CD8-positive, alpha-beta memory T cell (primary cell): ENCODE measurements at regions not wholly inside any gene's neighbourhood (a gene's known extent, or its start where the extent isn't known, plus 50 kb on each side); places are given as distances from the start of the nearest gene placed in this dataset.

Source experiments
- CTCF ChIA-PET: fragments of 350-600 bp; sonication (Branson Sonifier 250); formaldehyde crosslinking; loops from one replicate; lab custom pipeline; 2021; ENCODE audit warnings: antibody characterized with exemption; lab: Charles Lee
- POLR2A ChIA-PET: fragments of 350-600 bp; sonication (Branson Sonifier 250); formaldehyde crosslinking; loops from one replicate; lab custom pipeline; 2021; ENCODE audit warnings: antibody characterized with exemption; lab: Charles Lee
- DNase-seq, 5 donors: peaks; one replicate each; pipeline versions ENCODE4 v3.0.0 to v3.0.0-alpha.2; 2020 to 2022; ENCODE audit warnings: mixed read lengths in 1 of 5
- H3K27ac ChIP-seq: one replicate; pipeline ENCODE4 v1.7.0; 2013; ENCODE audit warnings: low read depth, mild to moderate bottlenecking, low read length, moderate library complexity
- H3K27me3 ChIP-seq: 2 replicates; pipeline ENCODE4 v1.7.0; 2013; ENCODE audit warnings: low read length, mild to moderate bottlenecking; ENCODE audit not compliant: insufficient read depth, poor library complexity, severe bottlenecking
- H3K36me3 ChIP-seq: 2 replicates; pipeline ENCODE4 v1.7.0; 2013; ENCODE audit warnings: mild to moderate bottlenecking, low read length, moderate library complexity; ENCODE audit not compliant: insufficient read depth
- H3K4me1 ChIP-seq: 2 replicates; pipeline ENCODE4 v1.7.0; 2013; ENCODE audit warnings: mild to moderate bottlenecking, low read length, moderate library complexity; ENCODE audit not compliant: insufficient read depth
- H3K4me3 ChIP-seq: 2 replicates; pipeline ENCODE4 v1.7.0; 2013; ENCODE audit warnings: mild to moderate bottlenecking, low read length
- H3K9me3 ChIP-seq: 2 replicates; pipeline ENCODE4 v1.7.0; 2013; ENCODE audit warnings: mild to moderate bottlenecking, low read length
- H3K27ac Mint-ChIP-seq, 8 donors: one replicate each; pipeline ENCODE4 v1.8.0; 2020 to 2021; ENCODE audit warnings: mixed read lengths in 8 of 8, mild to moderate bottlenecking in 6 of 8, inconsistent platforms in 3 of 8, moderate library complexity in 3 of 8
- H3K27me3 Mint-ChIP-seq, 2 donors: one replicate each; pipeline ENCODE4 v1.8.0; 2020 to 2021; ENCODE audit warnings: mixed read lengths in 2 of 2, mild to moderate bottlenecking in 1 of 2, moderate library complexity in 1 of 2
- H3K36me3 Mint-ChIP-seq, 3 donors: one replicate each; pipeline ENCODE4 v1.8.0; 2020 to 2021; ENCODE audit warnings: mixed read lengths in 3 of 3, inconsistent platforms in 1 of 3, mild to moderate bottlenecking in 1 of 3
- H3K4me1 Mint-ChIP-seq, 3 donors: one replicate each; pipeline ENCODE4 v1.8.0; 2020 to 2021; ENCODE audit warnings: mixed read lengths in 3 of 3, inconsistent platforms in 1 of 3, mild to moderate bottlenecking in 1 of 3
- H3K4me3 Mint-ChIP-seq, 7 donors: one replicate each; pipeline ENCODE4 v1.8.0; 2020 to 2021; ENCODE audit warnings: mixed read lengths in 7 of 7, mild to moderate bottlenecking in 6 of 7, moderate library complexity in 4 of 7, inconsistent platforms in 2 of 7
- H3K9me3 Mint-ChIP-seq, 5 donors: one replicate each; pipeline ENCODE4 v1.8.0; 2020 to 2022; ENCODE audit warnings: mixed read lengths in 5 of 5, mild to moderate bottlenecking in 3 of 5, moderate library complexity in 2 of 5, inconsistent platforms in 1 of 5

- H3K4me3 ChIP-seq = no peak overlapping the region
- ChIA-PET CTCF (no interaction called here), POLR2A (no interaction called here)
- Mint-ChIP-seq H3K27me3 (peaks cover 12 to 23% of the 10 kb centered on the region in 2 donors), H3K9me3 (peaks cover 0 to 8% (median 0%) of the 10 kb centered on the region in 5 donors), H3K4me1 (no peaks in the 10 kb centered on the region), H3K4me3 (no peak overlapping the region), H3K36me3 (peaks cover 0 to 11% (median 0%) of the 10 kb centered on the region in 3 donors), H3K27ac (no peak overlapping the region)
- H3K36me3 ChIP-seq = no peaks in the 10 kb centered on the region
- no peaks in the 10 kb centered on the region for H3K4me1 ChIP-seq
- no peak for DNase-seq
- no peaks in the 10 kb centered on the region for H3K9me3 ChIP-seq
- no peaks in the 10 kb centered on the region for H3K27me3 ChIP-seq
- H3K27ac ChIP-seq = no peak overlapping the region
These were observed 106.9 kb upstream of the NAV2 start for GRCh38 chr11:19605520-19606371.

GRCh38 chr11:19604679-19605375, 107.8 kb upstream of the NAV2 start:
- Mint-ChIP-seq H3K27ac (no peak overlapping the region), H3K4me3 (no peak overlapping the region), H3K27me3 (peaks cover 12 to 23% of the 10 kb centered on the region in 2 donors), H3K4me1 (no peaks in the 10 kb centered on the region), H3K36me3 (peaks cover 0 to 8% (median 0%) of the 10 kb centered on the region in 3 donors), H3K9me3 (peaks cover 0 to 8% (median 0%) of the 10 kb centered on the region in 5 donors)
- Histone ChIP-seq H3K4me1 (no peaks in the 10 kb centered on the region), H3K36me3 (no peaks in the 10 kb centered on the region), H3K27ac (no peak overlapping the region), H3K4me3 (no peak overlapping the region), H3K27me3 (no peaks in the 10 kb centered on the region), H3K9me3 (no peaks in the 10 kb centered on the region)
- ChIA-PET POLR2A (no interaction called here), CTCF (no interaction called here)
- no peak for DNase-seq

GRCh38 chr11:19603771-19604170, 108.9 kb upstream of the NAV2 start:
- H3K27me3 Mint-ChIP-seq = peaks cover 12 to 20% of the 10 kb centered on the region in 2 donors
- POLR2A ChIA-PET = no interaction called here
- CTCF ChIA-PET = no interaction called here
- Histone ChIP-seq H3K27me3 (no peaks in the 10 kb centered on the region), H3K9me3 (no peaks in the 10 kb centered on the region), H3K36me3 (no peaks in the 10 kb centered on the region), H3K4me3 (no peak overlapping the region), H3K27ac (no peak overlapping the region), H3K4me1 (no peaks in the 10 kb centered on the region)
- DNase-seq = no peak
- no peaks in the 10 kb centered on the region for H3K4me1 Mint-ChIP-seq
- no peak overlapping the region for H3K4me3 Mint-ChIP-seq
- peaks cover 0 to 8% (median 0%) of the 10 kb centered on the region in 5 donors for H3K9me3 Mint-ChIP-seq
- H3K27ac Mint-ChIP-seq = no peak overlapping the region
- H3K36me3 Mint-ChIP-seq = peaks cover 0 to 8% (median 0%) of the 10 kb centered on the region in 3 donors

GRCh38 chr11:19602891-19603290, 109.7 kb upstream of the NAV2 start:
- DNase-seq = no peak
- Mint-ChIP-seq H3K4me3 (no peak overlapping the region), H3K4me1 (no peaks in the 10 kb centered on the region), H3K27ac (no peak overlapping the region), H3K9me3 (peaks cover 0 to 8% (median 0%) of the 10 kb centered on the region in 5 donors), H3K27me3 (peaks cover 12 to 19% of the 10 kb centered on the region in 2 donors), H3K36me3 (peaks cover 0 to 8% (median 0%) of the 10 kb centered on the region in 3 donors)
- H3K27me3 ChIP-seq = no peaks in the 10 kb centered on the region
- no peaks in the 10 kb centered on the region for H3K4me1 ChIP-seq
- POLR2A ChIA-PET = no interaction called here
- no peaks in the 10 kb centered on the region for H3K9me3 ChIP-seq
- H3K27ac ChIP-seq = no peak overlapping the region
- no peaks in the 10 kb centered on the region for H3K36me3 ChIP-seq
- CTCF ChIA-PET = no interaction called here
- H3K4me3 ChIP-seq = no peak overlapping the region

- no peak overlapping the region for H3K4me3 Mint-ChIP-seq
- H3K36me3 Mint-ChIP-seq = peaks cover 0 to 8% (median 0%) of the 10 kb centered on the region in 3 donors
- no peaks in the 10 kb centered on the region for H3K4me1 ChIP-seq
- peaks cover 0 to 5% (median 0%) of the 10 kb centered on the region in 5 donors for H3K9me3 Mint-ChIP-seq
- CTCF ChIA-PET = no interaction called here
- no peaks in the 10 kb centered on the region for H3K36me3 ChIP-seq
- no peak for DNase-seq
- no peaks in the 10 kb centered on the region for H3K4me1 Mint-ChIP-seq
- H3K27me3 Mint-ChIP-seq = peaks cover 12 to 24% of the 10 kb centered on the region in 2 donors
- H3K9me3 ChIP-seq = no peaks in the 10 kb centered on the region
- no peak overlapping the region for H3K27ac ChIP-seq
- POLR2A ChIA-PET = no interaction called here
- H3K27ac Mint-ChIP-seq = no peak overlapping the region
- no peak overlapping the region for H3K4me3 ChIP-seq
- no peaks in the 10 kb centered on the region for H3K27me3 ChIP-seq
These were observed 110.2 kb upstream of the NAV2 start for GRCh38 chr11:19602406-19602805.

- DNase-seq = no peak
- Histone ChIP-seq H3K27ac (no peak overlapping the region), H3K9me3 (no peaks in the 10 kb centered on the region), H3K27me3 (no peaks in the 10 kb centered on the region), H3K4me1 (no peaks in the 10 kb centered on the region), H3K4me3 (no peak overlapping the region), H3K36me3 (no peaks in the 10 kb centered on the region)
- peaks cover 12 to 29% of the 10 kb centered on the region in 2 donors for H3K27me3 Mint-ChIP-seq
- no peak overlapping the region for H3K27ac Mint-ChIP-seq
- H3K4me3 Mint-ChIP-seq = no peak overlapping the region
- peaks cover 0 to 5% (median 0%) of the 10 kb centered on the region in 5 donors for H3K9me3 Mint-ChIP-seq
- CTCF ChIA-PET = interaction anchor here (0.7 to 1.1 kb wide), 3 partner anchors 9 to 154 kb away, joined by 3 read pairs; no protein-coding TSS in a partner anchor
- peaks cover 0 to 8% (median 0%) of the 10 kb centered on the region in 3 donors for H3K36me3 Mint-ChIP-seq
- H3K4me1 Mint-ChIP-seq = no peaks in the 10 kb centered on the region
- POLR2A ChIA-PET = no interaction called here
These were observed 111.4 kb upstream of the NAV2 start for GRCh38 chr11:19601235-19601634.

GRCh38 chr11:19599681-19600080, 113.0 kb upstream of the NAV2 start:
- H3K27me3 Mint-ChIP-seq = peaks cover 17 to 29% of the 10 kb centered on the region in 2 donors
- no peaks in the 10 kb centered on the region for H3K4me1 Mint-ChIP-seq
- H3K27ac ChIP-seq = no peak overlapping the region
- peaks cover 0 to 5% (median 0%) of the 10 kb centered on the region in 5 donors for H3K9me3 Mint-ChIP-seq
- H3K4me1 ChIP-seq = no peaks in the 10 kb centered on the region
- H3K27ac Mint-ChIP-seq = no peak overlapping the region
- H3K4me3 ChIP-seq = no peak overlapping the region
- ChIA-PET CTCF (no interaction called here), POLR2A (no interaction called here)
- H3K4me3 Mint-ChIP-seq = no peak overlapping the region
- no peaks in the 10 kb centered on the region for H3K9me3 ChIP-seq
- H3K27me3 ChIP-seq = no peaks in the 10 kb centered on the region
- peaks cover 0 to 8% (median 0%) of the 10 kb centered on the region in 3 donors for H3K36me3 Mint-ChIP-seq
- no peak for DNase-seq
- H3K36me3 ChIP-seq = no peaks in the 10 kb centered on the region
